DND-41 (cell line): ENCODE measurements at regions not wholly inside any gene's neighbourhood (a gene's known extent, or its start where the extent isn't known, plus 50 kb on each side); places are given as distances from the start of the nearest gene placed in this dataset.

Experiments used
- EZH2 ChIP-seq: IDR thresholded peaks from 3 replicates; pipeline ENCODE4 v1.6.1; 2012; ENCODE audit warnings: borderline replicate concordance, low read depth, mild to moderate bottlenecking, moderate library complexity, low read length, inconsistent platforms; ENCODE audit not compliant: severe bottlenecking
- TF ChIP-seq, protein P1 (sequence below): IDR thresholded peaks from 2 replicates; pipeline ENCODE4 v1.5.1; 2012; ENCODE audit warnings: borderline replicate concordance, low read length, moderate library complexity, mild to moderate bottlenecking; ENCODE audit not compliant: poor library complexity, severe bottlenecking; ENCODE audit errors: extremely low read depth

DNA sequence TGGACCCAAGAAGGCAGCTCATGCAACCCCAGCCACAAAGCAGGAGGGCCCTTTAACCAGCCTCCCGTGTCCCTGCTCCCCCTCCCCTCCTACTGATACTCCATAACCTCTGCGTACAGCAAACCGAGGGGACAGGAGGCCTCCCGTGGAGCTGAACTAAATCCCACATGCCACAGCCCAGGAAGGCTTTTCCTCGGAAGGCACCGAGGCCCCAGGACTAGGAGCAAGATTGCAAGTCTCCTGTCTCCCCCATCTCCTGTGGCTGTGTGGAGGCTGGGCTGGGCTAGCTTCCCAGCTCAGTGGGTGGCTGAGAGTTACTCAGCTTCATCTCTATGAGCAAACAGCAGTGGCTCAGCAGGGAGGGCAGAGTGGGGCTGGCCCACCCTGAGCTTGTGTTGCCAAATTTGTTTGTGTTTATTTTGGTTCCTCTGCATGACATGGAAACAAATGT lies 62.7 kb upstream of the NECTIN1 start:
- no peak for TF ChIP-seq EZH2
- TF ChIP-seq, protein P1, sequence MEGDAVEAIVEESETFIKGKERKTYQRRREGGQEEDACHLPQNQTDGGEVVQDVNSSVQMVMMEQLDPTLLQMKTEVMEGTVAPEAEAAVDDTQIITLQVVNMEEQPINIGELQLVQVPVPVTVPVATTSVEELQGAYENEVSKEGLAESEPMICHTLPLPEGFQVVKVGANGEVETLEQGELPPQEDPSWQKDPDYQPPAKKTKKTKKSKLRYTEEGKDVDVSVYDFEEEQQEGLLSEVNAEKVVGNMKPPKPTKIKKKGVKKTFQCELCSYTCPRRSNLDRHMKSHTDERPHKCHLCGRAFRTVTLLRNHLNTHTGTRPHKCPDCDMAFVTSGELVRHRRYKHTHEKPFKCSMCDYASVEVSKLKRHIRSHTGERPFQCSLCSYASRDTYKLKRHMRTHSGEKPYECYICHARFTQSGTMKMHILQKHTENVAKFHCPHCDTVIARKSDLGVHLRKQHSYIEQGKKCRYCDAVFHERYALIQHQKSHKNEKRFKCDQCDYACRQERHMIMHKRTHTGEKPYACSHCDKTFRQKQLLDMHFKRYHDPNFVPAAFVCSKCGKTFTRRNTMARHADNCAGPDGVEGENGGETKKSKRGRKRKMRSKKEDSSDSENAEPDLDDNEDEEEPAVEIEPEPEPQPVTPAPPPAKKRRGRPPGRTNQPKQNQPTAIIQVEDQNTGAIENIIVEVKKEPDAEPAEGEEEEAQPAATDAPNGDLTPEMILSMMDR = no peak
